GM23248 (cell line): ENCODE measurements at regions not wholly inside any gene's neighbourhood (a gene's known extent, or its start where the extent isn't known, plus 50 kb on each side); places are given as distances from the start of the nearest gene placed in this dataset.

ENCODE experiments used
- EZH2 ChIP-seq: fragments of 200-600 bp; sonication (generic); IDR thresholded peaks from 2 replicates; pipeline ENCODE4 v1.6.1; 2018; ENCODE audit warnings: antibody characterized with exemption, mild to moderate bottlenecking; ENCODE audit not compliant: insufficient read depth, poor library complexity, severe bottlenecking
- EZH2phosphoT487 ChIP-seq: fragments of 200-600 bp; sonication (generic); IDR thresholded peaks from 2 replicates; pipeline ENCODE4 v1.6.1; 2018; ENCODE audit warnings: antibody characterized with exemption, moderate library complexity, mild to moderate bottlenecking, low read depth; ENCODE audit not compliant: insufficient read depth

GRCh38 chr14:100655741-100656085 lies 68.5 kb upstream of the BEGAIN start:
- no peak for TF ChIP-seq EZH2
- TF ChIP-seq EZH2phosphoT487, result no peak
